GM23338 (cell line): ENCODE measurements at regions not wholly inside any gene's neighbourhood (a gene's known extent, or its start where the extent isn't known, plus 50 kb on each side); places are given as distances from the start of the nearest gene placed in this dataset.
A peak's percentile ranks its signal among the peaks of the same experiment; 100 is the strongest.

Experiments used
- ATAC-seq: fragments of 200-7000 bp; cut with Tn5 transposase; 3 replicates; pipeline ENCODE4 v1.9.1; 2020
- DNase-seq: peaks from one replicate; pipeline ENCODE4 v3.0.0-alpha.2; 2015; ENCODE audit warnings: low spot score
- H2AFZ ChIP-seq: fragments of 200-600 bp; sonication (generic); 2 replicates; pipeline ENCODE4 v1.8.0; 2016; ENCODE audit warnings: antibody characterized with exemption, mild to moderate bottlenecking, moderate library complexity
- H3F3A ChIP-seq: fragments of 200-600 bp; sonication (generic); replicated peaks from 2 replicates; pipeline ENCODE4 v1.8.0; 2017; ENCODE audit warnings: antibody characterized with exemption, mixed run types, low read depth
- H3K27ac ChIP-seq: fragments of 200-600 bp; sonication (generic); 2 replicates; pipeline ENCODE4 v1.6.1; 2016; ENCODE audit warnings: low read depth
- H3K27me3 ChIP-seq: fragments of 200-600 bp; sonication (generic); 2 replicates; pipeline ENCODE4 v1.8.0; 2016; ENCODE audit warnings: mild to moderate bottlenecking, mixed run types, moderate library complexity; ENCODE audit not compliant: insufficient read depth
- H3K36me3 ChIP-seq: fragments of 200-600 bp; sonication (generic); 2 replicates; pipeline ENCODE4 v1.8.0; 2016; ENCODE audit warnings: mild to moderate bottlenecking; ENCODE audit not compliant: insufficient read depth
- H3K4me1 ChIP-seq: fragments of 200-600 bp; sonication (generic); 2 replicates; pipeline ENCODE4 v1.8.0; 2016; ENCODE audit warnings: mild to moderate bottlenecking, moderate library complexity; ENCODE audit not compliant: insufficient read depth
- H3K4me2 ChIP-seq: fragments of 200-600 bp; sonication (generic); 2 replicates; pipeline ENCODE4 v1.7.1; 2017; ENCODE audit warnings: mixed run types
- H3K4me3 ChIP-seq: fragments of 200-600 bp; sonication (generic); 2 replicates; pipeline ENCODE4 v1.6.1; 2016; ENCODE audit warnings: mixed run types
- H3K79me2 ChIP-seq: fragments of 200-600 bp; sonication (generic); replicated peaks from 2 replicates; pipeline ENCODE4 v1.8.0; 2017; ENCODE audit warnings: mild to moderate bottlenecking; ENCODE audit not compliant: insufficient read depth
- H3K9me2 ChIP-seq: fragments of 200-600 bp; sonication (generic); 2 replicates; pipeline ENCODE4 v1.8.0; 2017; ENCODE audit not compliant: insufficient read depth
- H4K20me1 ChIP-seq: fragments of 200-600 bp; sonication (generic); replicated peaks from 2 replicates; pipeline ENCODE4 v1.8.0; 2017; ENCODE audit warnings: mild to moderate bottlenecking; ENCODE audit not compliant: insufficient read depth
- H3K27ac Mint-ChIP-seq: 2 replicates; pipeline ENCODE4 v1.8.0; 2020; ENCODE audit warnings: inconsistent platforms, mild to moderate bottlenecking, moderate library complexity, mixed read lengths
- H3K27me3 Mint-ChIP-seq: 3 replicates; pipeline ENCODE4 v1.8.0; 2022; ENCODE audit warnings: low read depth, mild to moderate bottlenecking, moderate library complexity, mixed read lengths, inconsistent platforms; ENCODE audit not compliant: insufficient read depth, poor library complexity
- H3K36me3 Mint-ChIP-seq: 3 replicates; pipeline ENCODE4 v1.8.0; 2021; ENCODE audit warnings: low read depth, mild to moderate bottlenecking, inconsistent platforms, moderate library complexity, mixed read lengths
- H3K4me1 Mint-ChIP-seq: 3 replicates; pipeline ENCODE4 v1.8.0; 2020; ENCODE audit warnings: mild to moderate bottlenecking, inconsistent platforms, mixed read lengths
- H3K4me3 Mint-ChIP-seq: 3 replicates; pipeline ENCODE4 v1.8.0; 2021; ENCODE audit warnings: moderate library complexity, mild to moderate bottlenecking, inconsistent platforms, mixed read lengths
- H3K9me3 Mint-ChIP-seq: 3 replicates; pipeline ENCODE4 v1.8.0; 2020; ENCODE audit warnings: moderate library complexity, mild to moderate bottlenecking, inconsistent platforms, mixed read lengths
- CREB1 ChIP-seq: fragments of 250-450 bp; sonication (Bioruptor Pico); IDR thresholded peaks from 2 replicates; pipeline ENCODE4 v1.5.0; 2020; ENCODE audit warnings: low read depth, mild to moderate bottlenecking, moderate library complexity
- EZH2 ChIP-seq: fragments of 200-600 bp; sonication (generic); IDR thresholded peaks from one replicate; pipeline ENCODE4 v1.8.0; 2017; ENCODE audit warnings: antibody characterized with exemption, mild to moderate bottlenecking, low read depth; ENCODE audit not compliant: unreplicated experiment
- ZNF331 ChIP-seq: fragments of 250-450 bp; sonication (Bioruptor Pico); IDR thresholded peaks from 2 replicates; pipeline ENCODE4 v1.5.0; 2020; ENCODE audit warnings: low read depth, mild to moderate bottlenecking, moderate library complexity
- ZNF462 ChIP-seq: fragments of 250-450 bp; sonication (Bioruptor Pico); IDR thresholded peaks from 2 replicates; pipeline ENCODE4 v1.5.0; 2020; ENCODE audit warnings: mild to moderate bottlenecking, moderate library complexity

- no peak for TF ChIP-seq ZNF462 (CRISPR knock-in tag)
- TF ChIP-seq ZNF331 (CRISPR knock-in tag) = no peak
Observed at GRCh38 chr9:99288830-99289229, 66.7 kb downstream of the SEC61B start (continued).

DNA sequence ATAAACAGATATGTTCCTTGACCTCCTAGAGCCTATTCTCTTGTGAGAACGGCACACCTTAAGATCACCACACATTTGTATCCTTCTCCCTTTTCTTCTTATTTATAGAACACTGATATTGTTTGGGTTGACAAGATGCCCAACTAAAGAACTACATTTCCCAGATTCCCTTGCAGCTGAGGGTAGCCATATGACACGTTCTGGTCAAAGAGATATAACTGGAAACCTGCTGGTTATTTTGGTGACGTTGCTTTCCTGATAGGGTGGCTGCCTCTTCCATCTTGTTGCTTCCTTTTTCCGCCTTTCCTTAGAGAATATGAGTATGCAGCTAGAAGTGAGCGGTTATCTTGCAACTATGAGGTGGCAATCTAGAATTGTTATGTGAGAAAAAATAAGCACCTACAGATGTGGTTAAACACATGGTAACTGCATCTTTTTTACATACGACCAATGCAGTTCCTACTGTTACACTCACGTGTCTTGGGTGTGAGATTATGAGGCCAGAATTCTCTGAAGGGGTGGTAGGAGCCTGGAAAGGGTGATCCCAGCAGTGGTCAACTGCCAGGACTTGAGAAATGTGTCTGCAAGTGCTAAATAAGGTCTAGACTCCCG, 72.9 kb downstream of the SEC61B start:
- no peaks in the 10 kb centered on the region for H3K36me3 ChIP-seq
- no peaks in the 10 kb centered on the region for H3K9me2 ChIP-seq
- H3K27me3 ChIP-seq = peaks cover 5% of the 10 kb centered on the region; the same call in 1 of the 2 replicates
- DNase-seq (no peak), ATAC-seq (no peak)
- H3K4me1 Mint-ChIP-seq = peaks cover 30% of the 10 kb centered on the region
- peak; percentile 55; the same call in 1 of the 2 replicates for TF ChIP-seq CREB1 (CRISPR knock-in tag)
- TF ChIP-seq EZH2 = no peak
- H3K4me1 ChIP-seq = peaks cover 20% of the 10 kb centered on the region
- no peaks in the 10 kb centered on the region for H4K20me1 ChIP-seq
- no peak overlapping the region for H3K4me2 ChIP-seq
- no peaks in the 10 kb centered on the region for H3K79me2 ChIP-seq
- H3K9me3 Mint-ChIP-seq = no peaks in the 10 kb centered on the region; the same call in 2 of the 3 replicates
- H3F3A ChIP-seq = no peaks in the 10 kb centered on the region
- H3K27me3 Mint-ChIP-seq = peaks cover 2% of the 10 kb centered on the region
- H3K36me3 Mint-ChIP-seq = no peaks in the 10 kb centered on the region
- H3K4me3 Mint-ChIP-seq = no peak overlapping the region
- H3K27ac Mint-ChIP-seq = no peak overlapping the region
- no peak overlapping the region for H3K4me3 ChIP-seq
- peak overlapping the region; percentile 84 for H2AFZ ChIP-seq
- H3K27ac ChIP-seq = no peak overlapping the region
